OCI-LY7 (cell line): ENCODE measurements at regions not wholly inside any gene's neighbourhood (a gene's known extent, or its start where the extent isn't known, plus 50 kb on each side); places are given as distances from the start of the nearest gene placed in this dataset.

Experiments
- BruUV-seq: library from RNA; stranded (reverse); fragments of 400-500 nt; replicated peaks from 2 replicates; lab custom pipeline; 2021; lab: Mats Ljungman, UMichigan
- CTCF ChIA-PET: fragments of 300-600 bp; sonication (Branson Sonifier 250); formaldehyde crosslinking; loops from one replicate; lab custom pipeline; 2022; ENCODE audit warnings: antibody characterized with exemption; ENCODE audit not compliant: unreplicated experiment; lab: Charles Lee
- POLR2A ChIA-PET: fragments of 300-600 bp; sonication (Branson Sonifier 250); formaldehyde crosslinking; loops from one replicate; lab custom pipeline; 2022; ENCODE audit warnings: antibody characterized with exemption; lab: Charles Lee
- DNase-seq: peaks from one replicate; pipeline ENCODE4 v3.0.0-alpha.2; 2015; ENCODE audit warnings: low spot score
- H2AFZ ChIP-seq: fragments of 200-600 bp; sonication (generic), shearing (Covaris generic); 2 replicates; pipeline ENCODE4 v1.6.1; 2014; ENCODE audit warnings: mild to moderate bottlenecking, antibody characterized with exemption, low read length, moderate library complexity
- H3K27ac ChIP-seq: fragments of 200-600 bp; sonication (generic); 2 replicates; pipeline ENCODE4 v1.5.1; 2014; ENCODE audit warnings: mixed run types, low read depth, mild to moderate bottlenecking, moderate library complexity, low read length, inconsistent platforms; ENCODE audit not compliant: poor library complexity, severe bottlenecking
- H3K36me3 ChIP-seq: fragments of 200-600 bp; sonication (generic); 2 replicates; pipeline ENCODE4 v1.6.1; 2014; ENCODE audit warnings: mild to moderate bottlenecking, antibody characterized with exemption, low read length, moderate library complexity, mixed read lengths; ENCODE audit not compliant: insufficient read depth
- H3K4me1 ChIP-seq: fragments of 200-600 bp; sonication (generic); 2 replicates; pipeline ENCODE4 v1.5.1; 2014; ENCODE audit warnings: mild to moderate bottlenecking, low read length; ENCODE audit not compliant: insufficient read depth, poor library complexity, severe bottlenecking
- H3K4me2 ChIP-seq: fragments of 200-600 bp; sonication (generic); 2 replicates; pipeline ENCODE4 v1.6.1; 2014; ENCODE audit warnings: mild to moderate bottlenecking, low read length
- H3K4me3 ChIP-seq: fragments of 200-600 bp; sonication (generic); 2 replicates; pipeline ENCODE4 v1.5.1; 2014; ENCODE audit warnings: mild to moderate bottlenecking, low read depth, low read length; ENCODE audit not compliant: poor library complexity, severe bottlenecking
- H3K79me2 ChIP-seq: fragments of 200-600 bp; sonication (generic); 2 replicates; pipeline ENCODE4 v1.6.1; 2016; ENCODE audit warnings: low read depth, mild to moderate bottlenecking, low read length, moderate library complexity, mixed read lengths; ENCODE audit not compliant: insufficient read depth
- H3K9me2 ChIP-seq: fragments of 200-600 bp; sonication (generic); 2 replicates; pipeline ENCODE4 v1.6.1; 2016; ENCODE audit warnings: mild to moderate bottlenecking, low read length, mixed read lengths; ENCODE audit not compliant: insufficient read depth
- H3K9me3 ChIP-seq: fragments of 200-600 bp; sonication (generic); 2 replicates; pipeline ENCODE4 v1.6.1; 2014; ENCODE audit warnings: mild to moderate bottlenecking, mixed run types, low read length, mixed read lengths
- H4K20me1 ChIP-seq: fragments of 200-600 bp; sonication (generic); 2 replicates; pipeline ENCODE4 v1.6.1; 2014; ENCODE audit warnings: mild to moderate bottlenecking, antibody characterized with exemption, low read length, moderate library complexity, mixed read lengths; ENCODE audit not compliant: insufficient read depth
- EZH2phosphoT487 ChIP-seq: fragments of 200-600 bp; sonication (generic); IDR thresholded peaks from 2 replicates; pipeline ENCODE4 v1.6.1; 2018; ENCODE audit warnings: low read depth, borderline replicate concordance, mild to moderate bottlenecking, mixed run types, antibody characterized with exemption, low read length, moderate library complexity, mixed read lengths
- intact Hi-C: fragments of 100-400 bp; cut with micrococcal nuclease; formaldehyde crosslinking; loops from one replicate; pipeline ENCODE4 v1.10.0; 2022; ENCODE audit not compliant: unreplicated experiment
- TF ChIP-seq, protein P1 (sequence below): fragments of 200-600 bp; sonication (generic); conservative IDR thresholded peaks from 2 replicates; pipeline ENCODE4 v1.5.1; 2014; ENCODE audit warnings: mild to moderate bottlenecking, antibody characterized with exemption, low read length, moderate library complexity, mixed read lengths

DNA sequence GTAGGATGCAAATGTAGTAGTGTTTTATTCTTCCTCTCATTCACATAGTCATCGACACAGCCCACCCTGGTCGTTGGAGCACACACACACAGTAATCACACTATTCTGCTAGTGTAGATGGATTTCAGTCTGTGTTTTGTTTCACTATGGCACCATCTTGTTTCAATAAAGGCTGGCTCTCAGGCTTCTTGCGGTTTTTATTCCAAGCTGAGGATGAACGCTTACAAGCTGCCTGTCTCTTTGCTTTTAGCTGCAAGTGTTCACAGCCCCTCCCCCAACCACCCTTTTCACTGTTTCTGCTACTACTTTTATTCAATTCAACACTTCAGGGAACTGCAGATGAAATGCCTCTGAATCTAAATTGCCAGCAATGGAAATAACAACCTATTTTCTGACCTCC lies 140.9 kb upstream of the PMFBP1 start:
- Histone ChIP-seq H4K20me1 (no peaks in the 10 kb centered on the region), H3K36me3 (no peaks in the 10 kb centered on the region), H3K27ac (no peak overlapping the region), H3K9me2 (no peaks in the 10 kb centered on the region), H3K9me3 (no peaks in the 10 kb centered on the region), H2AFZ (no peak overlapping the region), H3K4me2 (no peak overlapping the region), H3K4me1 (no peaks in the 10 kb centered on the region), H3K4me3 (no peak overlapping the region), H3K79me2 (no peaks in the 10 kb centered on the region)
- TF ChIP-seq EZH2phosphoT487: no peak
- TF ChIP-seq, protein P1, sequence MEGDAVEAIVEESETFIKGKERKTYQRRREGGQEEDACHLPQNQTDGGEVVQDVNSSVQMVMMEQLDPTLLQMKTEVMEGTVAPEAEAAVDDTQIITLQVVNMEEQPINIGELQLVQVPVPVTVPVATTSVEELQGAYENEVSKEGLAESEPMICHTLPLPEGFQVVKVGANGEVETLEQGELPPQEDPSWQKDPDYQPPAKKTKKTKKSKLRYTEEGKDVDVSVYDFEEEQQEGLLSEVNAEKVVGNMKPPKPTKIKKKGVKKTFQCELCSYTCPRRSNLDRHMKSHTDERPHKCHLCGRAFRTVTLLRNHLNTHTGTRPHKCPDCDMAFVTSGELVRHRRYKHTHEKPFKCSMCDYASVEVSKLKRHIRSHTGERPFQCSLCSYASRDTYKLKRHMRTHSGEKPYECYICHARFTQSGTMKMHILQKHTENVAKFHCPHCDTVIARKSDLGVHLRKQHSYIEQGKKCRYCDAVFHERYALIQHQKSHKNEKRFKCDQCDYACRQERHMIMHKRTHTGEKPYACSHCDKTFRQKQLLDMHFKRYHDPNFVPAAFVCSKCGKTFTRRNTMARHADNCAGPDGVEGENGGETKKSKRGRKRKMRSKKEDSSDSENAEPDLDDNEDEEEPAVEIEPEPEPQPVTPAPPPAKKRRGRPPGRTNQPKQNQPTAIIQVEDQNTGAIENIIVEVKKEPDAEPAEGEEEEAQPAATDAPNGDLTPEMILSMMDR: no peak
- ChIA-PET CTCF (no interaction called here), POLR2A (no interaction called here)
- intact Hi-C loops: no loop called here
- BruUV-seq: no TSS peak
- no peak for DNase-seq

DNA sequence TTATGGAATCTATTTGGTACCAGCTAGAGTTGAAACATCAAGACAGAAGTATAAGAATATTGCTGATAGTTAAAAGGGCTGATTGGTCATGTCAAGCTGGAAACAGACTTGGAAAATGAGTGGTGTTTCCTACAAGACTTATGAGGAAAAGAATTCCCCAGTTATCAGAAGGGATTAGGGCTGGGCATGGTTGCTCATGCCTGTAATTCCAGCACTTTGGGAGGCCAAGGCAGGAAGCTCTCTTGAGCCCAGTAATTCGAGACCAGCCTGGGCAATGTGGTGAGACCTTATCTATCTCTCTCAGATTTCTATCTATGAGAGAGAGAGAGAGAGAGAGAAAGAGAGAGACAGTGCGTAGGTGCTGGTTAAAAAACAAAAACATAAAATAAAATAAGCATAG lies 139.5 kb upstream of the PMFBP1 start:
- Histone ChIP-seq H3K9me3 (no peaks in the 10 kb centered on the region), H3K4me2 (no peak overlapping the region), H3K4me3 (no peak overlapping the region), H3K27ac (no peak overlapping the region), H4K20me1 (no peaks in the 10 kb centered on the region), H3K36me3 (no peaks in the 10 kb centered on the region), H3K4me1 (no peaks in the 10 kb centered on the region), H2AFZ (no peak overlapping the region), H3K9me2 (no peaks in the 10 kb centered on the region), H3K79me2 (no peaks in the 10 kb centered on the region)
- intact Hi-C loops: no loop called here
- DNase-seq: no peak
- no TSS peak for BruUV-seq
- CTCF ChIA-PET: no interaction called here
- TF ChIP-seq, protein P1: no peak
- TF ChIP-seq EZH2phosphoT487: no peak
- POLR2A ChIA-PET: interaction anchor here (0.6 to 0.8 kb wide), 2 partner anchors 46 to 106 kb away, joined by 3 read pairs; no protein-coding TSS in a partner anchor

DNA sequence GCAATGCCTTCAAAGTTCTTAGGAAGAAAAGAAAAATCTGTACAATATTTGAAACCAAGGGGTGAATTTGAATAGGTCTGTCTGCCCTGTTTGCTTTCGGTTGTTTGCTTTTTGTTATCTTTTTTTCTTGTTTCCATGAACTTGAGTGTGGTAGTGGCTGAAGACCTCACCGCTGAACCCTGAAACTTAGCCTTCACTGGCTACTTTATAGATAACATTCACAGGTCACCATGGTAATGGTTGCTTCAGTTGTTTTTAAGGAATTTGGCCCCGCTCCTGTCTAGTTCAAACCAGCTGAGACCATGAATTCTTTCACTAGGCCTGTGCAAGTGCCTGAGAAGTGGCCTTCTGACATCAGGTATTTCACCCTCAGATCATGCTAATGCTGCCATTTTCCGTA lies 137.0 kb upstream of the PMFBP1 start:
- ChIA-PET POLR2A (no interaction called here), CTCF (no interaction called here)
- intact Hi-C loops: no loop called here
- Histone ChIP-seq H3K79me2 (no peaks in the 10 kb centered on the region), H3K4me3 (no peak overlapping the region), H4K20me1 (no peaks in the 10 kb centered on the region), H3K4me2 (no peak overlapping the region), H2AFZ (no peak overlapping the region), H3K9me3 (no peaks in the 10 kb centered on the region), H3K9me2 (no peaks in the 10 kb centered on the region), H3K36me3 (no peaks in the 10 kb centered on the region), H3K27ac (no peak overlapping the region), H3K4me1 (no peaks in the 10 kb centered on the region)
- TF ChIP-seq, protein P1: no peak
- TF ChIP-seq EZH2phosphoT487: no peak
- no TSS peak for BruUV-seq
- DNase-seq: no peak
